Kidney glomerular epithelial cell (primary cell): ENCODE measurements at regions not wholly inside any gene's neighbourhood (a gene's known extent, or its start where the extent isn't known, plus 50 kb on each side); places are given as distances from the start of the nearest gene placed in this dataset.

ENCODE experiments used
- DNase-seq: peaks from one replicate; lab custom pipeline; 2025; lab: John Stamatoyannopoulos, UW

- no peak for DNase-seq
Observed at GRCh38 chr13:58190577-58190976, 559.0 kb downstream of the PCDH17 start.

GRCh38 chr13:58191754-58192153, 560.2 kb downstream of the PCDH17 start:
- DNase-seq: no peak

- no peak for DNase-seq
Observed at GRCh38 chr13:58202099-58202498, 570.6 kb downstream of the PCDH17 start.

- DNase-seq: no peak
Observed at GRCh38 chr13:58207501-58207900, 576.0 kb downstream of the PCDH17 start.

- DNase-seq: no peak
Observed at GRCh38 chr13:58235454-58235853, 603.9 kb downstream of the PCDH17 start.

- no peak for DNase-seq
Observed at GRCh38 chr13:58238972-58239773, 607.6 kb downstream of the PCDH17 start.

GRCh38 chr13:58239774-58240268, 608.3 kb downstream of the PCDH17 start:
- DNase-seq: no peak

GRCh38 chr13:58247080-58247479, 615.5 kb downstream of the PCDH17 start:
- no peak for DNase-seq

- no peak for DNase-seq
Observed at GRCh38 chr13:58254943-58255342, 623.4 kb downstream of the PCDH17 start.

GRCh38 chr13:58266271-58266670, 634.7 kb downstream of the PCDH17 start:
- no peak for DNase-seq

- DNase-seq: no peak
Observed at GRCh38 chr13:58298556-58299135, 667.1 kb downstream of the PCDH17 start.

- no peak for DNase-seq
Observed at GRCh38 chr13:58300224-58300623, 668.7 kb downstream of the PCDH17 start.

- DNase-seq: no peak
Observed at GRCh38 chr13:58300974-58301681, 669.6 kb downstream of the PCDH17 start.

GRCh38 chr13:58302349-58302748, 670.8 kb downstream of the PCDH17 start:
- no peak for DNase-seq

GRCh38 chr13:58306062-58306461, 674.5 kb downstream of the PCDH17 start:
- DNase-seq: no peak

GRCh38 chr13:58313219-58313618, 681.7 kb downstream of the PCDH17 start:
- DNase-seq: no peak

GRCh38 chr13:58318495-58319167, 687.1 kb downstream of the PCDH17 start:
- no peak for DNase-seq

- DNase-seq: no peak
Observed at GRCh38 chr13:58324161-58324560, 692.6 kb downstream of the PCDH17 start.

- no peak for DNase-seq
Observed at GRCh38 chr13:58329746-58330145, 698.2 kb downstream of the PCDH17 start.

GRCh38 chr13:58340895-58341294, 709.4 kb downstream of the PCDH17 start:
- no peak for DNase-seq

GRCh38 chr13:58341318-58341717, 709.8 kb downstream of the PCDH17 start:
- DNase-seq: no peak

GRCh38 chr13:58343076-58343475, 711.5 kb downstream of the PCDH17 start:
- peak; percentile 29 for DNase-seq
